Germinal center (tissue), 1 donor: ENCODE measurements at regions not wholly inside any gene's neighbourhood (a gene's known extent, or its start where the extent isn't known, plus 50 kb on each side); places are given as distances from the start of the nearest gene placed in this dataset.

Experiments
- DNase-seq: peaks from one replicate; pipeline ENCODE4 v3.0.0; 2012; ENCODE audit warnings: mixed read lengths, low spot score

- no peak for DNase-seq
Observed at GRCh38 chr9:117486426-117486825, 71.6 kb upstream of the ASTN2 start.

GRCh38 chr9:117485176-117485575 is 70.3 kb upstream of the ASTN2 start:
- DNase-seq = no peak

- DNase-seq = no peak
Observed at GRCh38 chr9:117480729-117481128, 65.9 kb upstream of the ASTN2 start.

GRCh38 chr9:117480253-117480652 is 65.4 kb upstream of the ASTN2 start:
- no peak for DNase-seq

- no peak for DNase-seq
Observed at GRCh38 chr9:117473293-117473692, 58.4 kb upstream of the ASTN2 start.

GRCh38 chr9:117470902-117471301 is 56.0 kb upstream of the ASTN2 start:
- DNase-seq = no peak

- DNase-seq = no peak
Observed at GRCh38 chr9:117470455-117470854, 55.6 kb upstream of the ASTN2 start.

GRCh38 chr9:117466111-117466510 is 51.3 kb upstream of the ASTN2 start:
- DNase-seq = no peak

- no peak for DNase-seq
Observed at GRCh38 chr9:117465706-117466105, 50.8 kb upstream of the ASTN2 start.

GRCh38 chr9:117464941-117465616 is 50.2 kb upstream of the ASTN2 start:
- no peak for DNase-seq
